ENCODE measurements at regions not wholly inside any gene's neighbourhood (a gene's known extent, or its start where the extent isn't known, plus 50 kb on each side); places are given as distances from the start of the nearest gene placed in this dataset.

GRCh38 chr4:132770776-132771175, 378.3 kb upstream of the PCDH10 start:
- Histone ChIP-seq H3K9me3 (ENCODE audit: insufficient read depth, low read length) (no peaks in the 10 kb centered on the region), H2AFZ (ENCODE audit: low read depth, low read length, severe bottlenecking) (no peak overlapping the region), H3K4me3 (ENCODE audit: insufficient read depth, low read length, poor library complexity, severe bottlenecking) (no peak overlapping the region), H3K79me2 (ENCODE audit: insufficient read depth, low read length) (no peaks in the 10 kb centered on the region), H3K27me3 (ENCODE audit: low read length) (no peaks in the 10 kb centered on the region), H4K20me1 (ENCODE audit: low read depth, low read length) (no peaks in the 10 kb centered on the region), H3K36me3 (ENCODE audit: low read length) (no peaks in the 10 kb centered on the region), H3K4me2 (ENCODE audit: low read depth, low read length, poor library complexity, severe bottlenecking) (no peak overlapping the region), H3K9ac (ENCODE audit: low read length) (no peak overlapping the region), H3K27ac (ENCODE audit: low read depth, low read length) (no peak overlapping the region), H3F3A (ENCODE audit: insufficient read depth) (no peaks in the 10 kb centered on the region), H3K9me2 (replicated peaks; ENCODE audit: insufficient read depth, low read length) (no peaks in the 10 kb centered on the region)
- TF ChIP-seq EZH2phosphoT487 (conservative IDR thresholded peaks at IDR 0.05; ENCODE audit: low read length) = no peak
- TF ChIP-seq, protein P1, sequence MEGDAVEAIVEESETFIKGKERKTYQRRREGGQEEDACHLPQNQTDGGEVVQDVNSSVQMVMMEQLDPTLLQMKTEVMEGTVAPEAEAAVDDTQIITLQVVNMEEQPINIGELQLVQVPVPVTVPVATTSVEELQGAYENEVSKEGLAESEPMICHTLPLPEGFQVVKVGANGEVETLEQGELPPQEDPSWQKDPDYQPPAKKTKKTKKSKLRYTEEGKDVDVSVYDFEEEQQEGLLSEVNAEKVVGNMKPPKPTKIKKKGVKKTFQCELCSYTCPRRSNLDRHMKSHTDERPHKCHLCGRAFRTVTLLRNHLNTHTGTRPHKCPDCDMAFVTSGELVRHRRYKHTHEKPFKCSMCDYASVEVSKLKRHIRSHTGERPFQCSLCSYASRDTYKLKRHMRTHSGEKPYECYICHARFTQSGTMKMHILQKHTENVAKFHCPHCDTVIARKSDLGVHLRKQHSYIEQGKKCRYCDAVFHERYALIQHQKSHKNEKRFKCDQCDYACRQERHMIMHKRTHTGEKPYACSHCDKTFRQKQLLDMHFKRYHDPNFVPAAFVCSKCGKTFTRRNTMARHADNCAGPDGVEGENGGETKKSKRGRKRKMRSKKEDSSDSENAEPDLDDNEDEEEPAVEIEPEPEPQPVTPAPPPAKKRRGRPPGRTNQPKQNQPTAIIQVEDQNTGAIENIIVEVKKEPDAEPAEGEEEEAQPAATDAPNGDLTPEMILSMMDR (IDR thresholded peaks at IDR 0.05; ENCODE audit: insufficient read depth, low read length, poor library complexity, severe bottlenecking) = no peak

DNA sequence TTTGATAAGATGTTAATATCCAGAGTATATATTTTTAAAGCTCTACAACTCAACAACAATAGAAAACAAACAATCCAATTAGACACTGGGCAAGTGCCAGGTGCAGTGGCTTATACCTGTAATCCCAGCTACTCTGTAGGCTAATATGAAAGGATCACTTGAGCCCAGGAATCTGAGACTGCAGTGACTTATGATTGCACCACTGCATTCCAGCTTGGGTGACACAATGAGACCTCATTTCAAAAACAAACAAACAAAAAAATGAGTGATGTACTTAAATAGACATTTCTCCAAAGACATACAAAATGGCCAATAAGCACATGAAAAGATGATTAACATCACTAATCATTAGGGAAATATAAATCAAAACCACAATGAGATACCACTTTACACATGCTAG, 356.8 kb upstream of the PCDH10 start:
- H3K4me2 ChIP-seq (ENCODE audit: low read depth, low read length, poor library complexity, severe bottlenecking) = no peak overlapping the region
- no peaks in the 10 kb centered on the region for H3K79me2 ChIP-seq (ENCODE audit: insufficient read depth, low read length)
- no peaks in the 10 kb centered on the region for H3K9me2 ChIP-seq (replicated peaks; ENCODE audit: insufficient read depth, low read length)
- H2AFZ ChIP-seq (ENCODE audit: low read depth, low read length, severe bottlenecking) = no peak overlapping the region
- no peaks in the 10 kb centered on the region for H3K9me3 ChIP-seq (ENCODE audit: insufficient read depth, low read length)
- no peak overlapping the region for H3K9ac ChIP-seq (ENCODE audit: low read length)
- no peak overlapping the region for H3K27ac ChIP-seq (ENCODE audit: low read depth, low read length)
- H3K4me3 ChIP-seq (ENCODE audit: insufficient read depth, low read length, poor library complexity, severe bottlenecking) = no peak overlapping the region
- TF ChIP-seq, protein P1 (IDR thresholded peaks at IDR 0.05; ENCODE audit: insufficient read depth, low read length, poor library complexity, severe bottlenecking) = no peak
- TF ChIP-seq EZH2phosphoT487 (conservative IDR thresholded peaks at IDR 0.05; ENCODE audit: low read length) = no peak
- H4K20me1 ChIP-seq (ENCODE audit: low read depth, low read length) = no peaks in the 10 kb centered on the region
- no peaks in the 10 kb centered on the region for H3F3A ChIP-seq (ENCODE audit: insufficient read depth)
- no peaks in the 10 kb centered on the region for H3K36me3 ChIP-seq (ENCODE audit: low read length)
- H3K27me3 ChIP-seq (ENCODE audit: low read length) = no peaks in the 10 kb centered on the region

DNA sequence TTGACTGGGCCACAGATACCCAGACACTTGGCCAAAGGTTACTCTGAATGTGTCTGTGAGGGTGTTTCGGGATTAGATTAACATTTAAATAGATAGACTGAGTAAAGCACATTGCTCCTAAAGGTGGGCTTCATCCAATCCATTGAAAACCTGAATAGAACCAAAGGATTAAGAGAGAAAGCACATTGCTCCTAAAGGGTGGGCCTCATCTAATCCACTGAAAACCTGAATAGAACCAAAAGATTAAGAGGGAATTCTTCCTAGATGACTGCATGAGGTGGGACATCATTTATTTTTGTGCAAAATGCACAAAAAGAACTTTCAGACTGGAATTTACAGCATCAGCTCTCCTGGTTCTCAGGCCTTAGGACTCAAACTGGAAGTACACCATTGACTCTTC, 351.2 kb upstream of the PCDH10 start:
- Histone ChIP-seq H2AFZ (ENCODE audit: low read depth, low read length, severe bottlenecking) (no peak overlapping the region), H3K4me2 (ENCODE audit: low read depth, low read length, poor library complexity, severe bottlenecking) (no peak overlapping the region), H3K36me3 (ENCODE audit: low read length) (no peaks in the 10 kb centered on the region), H4K20me1 (ENCODE audit: low read depth, low read length) (no peaks in the 10 kb centered on the region), H3F3A (ENCODE audit: insufficient read depth) (no peaks in the 10 kb centered on the region), H3K79me2 (ENCODE audit: insufficient read depth, low read length) (no peaks in the 10 kb centered on the region), H3K9ac (ENCODE audit: low read length) (no peak overlapping the region), H3K4me3 (ENCODE audit: insufficient read depth, low read length, poor library complexity, severe bottlenecking) (no peak overlapping the region), H3K9me2 (replicated peaks; ENCODE audit: insufficient read depth, low read length) (no peaks in the 10 kb centered on the region), H3K9me3 (ENCODE audit: insufficient read depth, low read length) (no peaks in the 10 kb centered on the region), H3K27ac (ENCODE audit: low read depth, low read length) (no peak overlapping the region), H3K27me3 (ENCODE audit: low read length) (no peaks in the 10 kb centered on the region)
- TF ChIP-seq, protein P1 (IDR thresholded peaks at IDR 0.05; ENCODE audit: insufficient read depth, low read length, poor library complexity, severe bottlenecking) = no peak
- no peak for TF ChIP-seq EZH2phosphoT487 (conservative IDR thresholded peaks at IDR 0.05; ENCODE audit: low read length)

Data from SU-DHL-6 (cell line).